IMR-90 (cell line): ENCODE measurements at regions not wholly inside any gene's neighbourhood (a gene's known extent, or its start where the extent isn't known, plus 50 kb on each side); places are given as distances from the start of the nearest gene placed in this dataset.

ENCODE experiments used
- ATAC-seq: fragments of 200-7000 bp; cut with Tn5 transposase; 2 replicates; pipeline ENCODE4 v1.9.1; 2020; ENCODE audit warnings: low read depth, mild to moderate bottlenecking, moderate library complexity
- BruUV-seq: library from RNA; stranded (reverse); fragments of 400-500 nt; replicated peaks from 2 replicates; lab custom pipeline; 2021; lab: Mats Ljungman, UMichigan
- CTCF ChIA-PET: fragments of 300-600 bp; formaldehyde crosslinking; extraction: SDS; loops from one replicate; lab custom pipeline; 2021; ENCODE audit warnings: antibody characterized with exemption; lab: Yijun Ruan, JAX
- POLR2A ChIA-PET: fragments of 300-600 bp; sonication (Branson Sonifier 250); formaldehyde crosslinking; loops from one replicate; lab custom pipeline; 2022; ENCODE audit warnings: antibody characterized with exemption; ENCODE audit not compliant: unreplicated experiment; lab: Charles Lee
- DNase-seq: peaks from one replicate; pipeline ENCODE4 v3.0.0; 2013
- H2AFZ ChIP-seq: replicated peaks from 2 replicates; pipeline ENCODE3; 2013; ENCODE audit warnings: low read length, mild to moderate bottlenecking; ENCODE audit not compliant: poor library complexity
- H2AK5ac ChIP-seq: 2 replicates; pipeline ENCODE4 v1.6.1; 2013; ENCODE audit warnings: low read depth, low read length, inconsistent platforms
- H2AK9ac ChIP-seq: replicated peaks from 2 replicates; pipeline ENCODE3; 2013; ENCODE audit warnings: mild to moderate bottlenecking, low read depth, low read length, moderate library complexity; ENCODE audit not compliant: poor library complexity
- H2BK120ac ChIP-seq: 2 replicates; pipeline ENCODE4 v1.6.1; 2013; ENCODE audit warnings: low read depth, low read length, inconsistent platforms
- H2BK15ac ChIP-seq: 3 replicates; pipeline ENCODE4 v1.6.1; 2013; ENCODE audit warnings: low read depth, low read length, inconsistent platforms
- H2BK20ac ChIP-seq: 2 replicates; pipeline ENCODE4 v1.6.1; 2013; ENCODE audit warnings: low read depth, mild to moderate bottlenecking, inconsistent platforms, low read length, moderate library complexity
- H2BK5ac ChIP-seq: 2 replicates; pipeline ENCODE4 v1.6.1; 2013; ENCODE audit warnings: mild to moderate bottlenecking, low read depth, low read length, inconsistent platforms; ENCODE audit not compliant: poor library complexity, severe bottlenecking
- H3K14ac ChIP-seq: replicated peaks from 2 replicates; pipeline ENCODE4 v1.6.1; 2013; ENCODE audit warnings: low read depth, low read length, inconsistent platforms
- H3K18ac ChIP-seq: 2 replicates; pipeline ENCODE4 v1.6.1; 2013; ENCODE audit warnings: low read depth, low read length, control low read depth
- H3K23ac ChIP-seq: 2 replicates; pipeline ENCODE4 v1.6.1; 2013; ENCODE audit warnings: low read depth, low read length, inconsistent platforms
- H3K27ac ChIP-seq: 2 replicates; pipeline ENCODE4 v1.5.1; 2013; ENCODE audit warnings: mild to moderate bottlenecking, control low read depth, low read length; ENCODE audit not compliant: insufficient read depth
- H3K27me3 ChIP-seq: 2 replicates; pipeline ENCODE4 v1.6.1; 2013; ENCODE audit warnings: low read length; ENCODE audit not compliant: control insufficient read depth, insufficient read depth
- H3K36me3 ChIP-seq: 2 replicates; pipeline ENCODE4 v1.6.1; 2013; ENCODE audit warnings: low read length, mixed read lengths; ENCODE audit not compliant: control insufficient read depth, insufficient read depth
- H3K4ac ChIP-seq: 2 replicates; pipeline ENCODE4 v1.6.1; 2013; ENCODE audit warnings: low read depth, low read length, inconsistent platforms
- H3K4me1 ChIP-seq: 2 replicates; pipeline ENCODE4 v1.6.1; 2013; ENCODE audit warnings: low read length, mixed read lengths; ENCODE audit not compliant: control insufficient read depth, insufficient read depth
- H3K4me2 ChIP-seq: 2 replicates; pipeline ENCODE4 v1.6.1; 2013; ENCODE audit warnings: low read depth, mild to moderate bottlenecking, control low read depth, low read length, moderate library complexity
- H3K4me3 ChIP-seq: 2 replicates; pipeline ENCODE4 v1.5.1; 2013; ENCODE audit warnings: low read depth, mild to moderate bottlenecking, control low read depth, low read length, moderate library complexity; ENCODE audit not compliant: insufficient read depth
- H3K56ac ChIP-seq: 2 replicates; pipeline ENCODE4 v1.6.1; 2013; ENCODE audit warnings: low read length, inconsistent platforms; ENCODE audit not compliant: insufficient read depth; ENCODE audit errors: extremely low read depth
- H3K79me1 ChIP-seq, 2 experiments: 2 replicates each; pipeline ENCODE4 v1.6.1; 2013; ENCODE audit warnings: low read length in 2 of 2, inconsistent platforms in 1 of 2, low read depth in 1 of 2
- H3K9ac ChIP-seq: 2 replicates; pipeline ENCODE4 v1.6.1; 2013; ENCODE audit warnings: low read depth, low read length, control low read depth
- H3K9me1 ChIP-seq: 2 replicates; pipeline ENCODE4 v1.6.1; 2013; ENCODE audit warnings: low read length, inconsistent platforms; ENCODE audit not compliant: insufficient read depth
- H3K9me3 ChIP-seq: 2 replicates; pipeline ENCODE4 v1.6.1; 2013; ENCODE audit warnings: low read length; ENCODE audit not compliant: control insufficient read depth, insufficient read depth
- H4K20me1 ChIP-seq: 2 replicates; pipeline ENCODE4 v1.6.1; 2013; ENCODE audit warnings: low read length, inconsistent platforms; ENCODE audit not compliant: insufficient read depth
- H4K5ac ChIP-seq: 2 replicates; pipeline ENCODE4 v1.6.1; 2013; ENCODE audit warnings: mild to moderate bottlenecking, low read depth, low read length, control low read depth
- H4K8ac ChIP-seq, 2 experiments: 2 replicates each; pipeline ENCODE4 v1.6.1; 2013; ENCODE audit warnings: low read depth in 2 of 2, low read length in 2 of 2, control low read depth in 1 of 2, inconsistent platforms in 1 of 2
- H4K91ac ChIP-seq: 2 replicates; pipeline ENCODE4 v1.6.1; 2013; ENCODE audit warnings: low read depth, low read length, inconsistent platforms; ENCODE audit not compliant: insufficient read depth
- MXI1 ChIP-seq: IDR thresholded peaks from 2 replicates; pipeline ENCODE4 v1.6.1; 2012; ENCODE audit warnings: low read depth, mild to moderate bottlenecking, low read length, moderate library complexity, borderline replicate concordance
- NFE2L2 ChIP-seq: fragments of 150-350 bp; IDR thresholded peaks from 2 replicates; pipeline ENCODE4 v1.6.1; 2016; ENCODE audit warnings: low read depth, mild to moderate bottlenecking, low read length
- whole genome bisulfite sequencing, 2 experiments: methylation state at CpG; one replicate each; pipeline versions ENCODE4 v1.1.5 to v1.1.7; 2013; ENCODE audit warnings: missing lambda C conversion rate in 2 of 2; ENCODE audit not compliant: insufficient read length in 1 of 2; ENCODE audit errors: extremely low coverage in 2 of 2; 5-methylcytosine and 5-hydroxymethylcytosine counted together
- dilution Hi-C: fragments of 300-500 bp; cut with HindIII; formaldehyde crosslinking; loops from one replicate; pipeline ENCODE4 v1.14.3; 2018; ENCODE audit warnings: low sequenced_read_pairs; ENCODE audit not compliant: unreplicated experiment
- in situ Hi-C: fragments of 300-500 bp; cut with MboI; formaldehyde crosslinking; loops from 3 replicates; pipeline ENCODE4 v1.14.3; 2019; ENCODE audit warnings: low sequenced_read_pairs, inconsistent platforms, mixed read lengths
- intact Hi-C: fragments of 100-400 bp; cut with micrococcal nuclease; formaldehyde crosslinking; loops from 2 replicates; pipeline ENCODE4 v1.10.0; 2022

GRCh38 chr20:54293526-54293925 is 85.6 kb downstream of the PFDN4 start:
- no peaks in the 10 kb centered on the region for H3K9me1 ChIP-seq
- CTCF ChIA-PET, result no interaction called here
- no peak overlapping the region for H2BK5ac ChIP-seq
- H2BK15ac ChIP-seq, result no peak overlapping the region
- no peaks in the 10 kb centered on the region for H3K36me3 ChIP-seq
- no peak overlapping the region for H3K56ac ChIP-seq
- no CpG with 5 or more reads among the region's 2 CpGs for WGBS, 2 experiments
- no peak overlapping the region for H4K8ac ChIP-seq
- POLR2A ChIA-PET, result no interaction called here
- no peak overlapping the region for H3K23ac ChIP-seq
- no peak overlapping the region for H3K4me2 ChIP-seq
- no TSS peak for BruUV-seq
- H3K9ac ChIP-seq, result no peak overlapping the region
- in situ Hi-C loops (no loop called here), intact Hi-C loops (no loop called here), dilution Hi-C loops (no loop called here)
- H3K9me3 ChIP-seq, result no peaks in the 10 kb centered on the region
- no peak overlapping the region for H3K4ac ChIP-seq
- H3K79me1 ChIP-seq, result no peaks in the 10 kb centered on the region
- H3K4me3 ChIP-seq, result no peak overlapping the region
- H3K27ac ChIP-seq, result no peak overlapping the region
- H2AK5ac ChIP-seq, result no peak overlapping the region
- no peaks in the 10 kb centered on the region for H4K20me1 ChIP-seq
- no peaks in the 10 kb centered on the region; the same call in 1 of the 2 replicates for H3K27me3 ChIP-seq
- no peak overlapping the region for H2BK20ac ChIP-seq
- ATAC-seq, result no peak
- H2AFZ ChIP-seq, result no peak overlapping the region
- no peak overlapping the region for H2AK9ac ChIP-seq
- DNase-seq, result no peak
- TF ChIP-seq MXI1 (no peak), NFE2L2 (no peak)
- H3K18ac ChIP-seq, result no peak overlapping the region
- H3K4me1 ChIP-seq, result no peaks in the 10 kb centered on the region
- H2BK120ac ChIP-seq, result no peak overlapping the region
- H4K5ac ChIP-seq, result no peak overlapping the region
- no peak overlapping the region for H4K91ac ChIP-seq
- no peak overlapping the region for H3K14ac ChIP-seq
